HL-60 (cell line): ENCODE measurements at regions not wholly inside any gene's neighbourhood (a gene's known extent, or its start where the extent isn't known, plus 50 kb on each side); places are given as distances from the start of the nearest gene placed in this dataset.
"Not testable (repeated sequence)": the region's sequence is repeated elsewhere in the genome, so short reads cannot be mapped to it uniquely, and the experiment has no call there.

Experiments used
- DNase-seq, 2 experiments: peaks; one replicate each; pipeline ENCODE4 v3.0.0-alpha.2; 2010 to 2020; ENCODE audit warnings: low read depth in 1 of 2, low spot score in 1 of 2
- H3K27ac ChIP-seq: fragments of 250-450 bp; sonication (Bioruptor Pico); replicated peaks from 2 replicates; pipeline ENCODE4 v1.5.1; 2020; ENCODE audit warnings: mild to moderate bottlenecking, moderate library complexity
- H3K27me3 ChIP-seq: fragments of 250-450 bp; sonication (Bioruptor Pico); 2 replicates; pipeline ENCODE4 v1.5.1; 2021; ENCODE audit warnings: mild to moderate bottlenecking, moderate library complexity; ENCODE audit not compliant: insufficient read depth, poor library complexity, severe bottlenecking
- H3K4me3 ChIP-seq: replicated peaks from 2 replicates; pipeline ENCODE4 v1.5.1; 2011; ENCODE audit warnings: mild to moderate bottlenecking, control low read depth, low read length; ENCODE audit not compliant: insufficient read depth
- GABPA ChIP-seq: IDR thresholded peaks from 2 replicates; pipeline ENCODE4 v1.6.1; 2012; ENCODE audit warnings: low read depth
- POLR2AphosphoS5 ChIP-seq: IDR thresholded peaks from 2 replicates; pipeline ENCODE4 v1.6.1; 2012; ENCODE audit warnings: low read depth
- SPI1 ChIP-seq: IDR thresholded peaks from 2 replicates; pipeline ENCODE4 v1.6.1; 2012; ENCODE audit warnings: low read depth, mild to moderate bottlenecking, borderline replicate concordance
- TF ChIP-seq, protein P1 (sequence below): IDR thresholded peaks from one replicate; pipeline ENCODE4 v1.5.1; 2011; ENCODE audit warnings: low read length, control low read depth, inconsistent platforms; ENCODE audit not compliant: insufficient read depth
- TF ChIP-seq, protein P2 (sequence below): IDR thresholded peaks from 2 replicates; pipeline ENCODE4 v1.6.1; 2012; ENCODE audit warnings: low read depth; ENCODE audit not compliant: insufficient replicate concordance

DNA sequence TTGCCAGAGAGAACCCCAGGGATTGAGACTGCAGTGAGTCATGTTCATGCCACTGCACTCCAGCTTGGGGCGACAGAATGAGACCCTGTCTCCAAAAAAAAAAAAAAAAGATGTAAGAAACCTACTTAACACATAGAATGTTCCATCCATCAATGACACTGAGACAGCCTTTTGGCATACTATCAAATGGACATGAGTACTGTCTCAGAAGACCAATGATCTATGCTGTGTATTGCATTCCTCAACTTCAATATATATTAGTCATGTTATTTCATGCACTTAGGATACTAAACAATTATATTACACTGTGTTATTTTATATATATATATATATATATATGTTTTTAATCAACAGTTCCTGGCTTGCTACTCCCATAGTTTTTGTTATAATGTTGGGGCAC is 57.1 kb upstream of the ANKH start:
- Histone ChIP-seq H3K27me3 (no peaks in the 10 kb centered on the region), H3K4me3 (no peak overlapping the region), H3K27ac (no peak overlapping the region)
- TF ChIP-seq POLR2AphosphoS5 = no peak
- no peak for DNase-seq

DNA sequence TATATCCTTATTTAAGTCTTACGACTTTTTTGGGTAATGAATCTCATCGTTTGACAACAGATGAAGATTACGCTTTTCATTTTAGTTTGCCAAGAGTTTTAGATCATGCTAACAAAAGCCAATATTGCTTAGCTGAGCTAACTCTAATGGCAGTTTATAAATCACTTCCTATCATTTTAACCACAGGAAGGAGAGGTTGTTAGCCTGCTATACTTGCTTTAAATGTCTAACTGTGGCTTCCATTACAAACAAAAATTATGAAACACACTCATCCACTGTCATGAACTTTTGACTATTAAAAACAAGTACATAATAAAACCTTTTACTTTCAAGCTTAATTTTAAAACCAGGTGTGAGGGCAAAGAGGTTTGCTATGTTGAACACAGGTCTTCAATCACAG is 53.7 kb upstream of the ANKH start:
- TF ChIP-seq GABPA = no peak
- TF ChIP-seq, protein P1, sequence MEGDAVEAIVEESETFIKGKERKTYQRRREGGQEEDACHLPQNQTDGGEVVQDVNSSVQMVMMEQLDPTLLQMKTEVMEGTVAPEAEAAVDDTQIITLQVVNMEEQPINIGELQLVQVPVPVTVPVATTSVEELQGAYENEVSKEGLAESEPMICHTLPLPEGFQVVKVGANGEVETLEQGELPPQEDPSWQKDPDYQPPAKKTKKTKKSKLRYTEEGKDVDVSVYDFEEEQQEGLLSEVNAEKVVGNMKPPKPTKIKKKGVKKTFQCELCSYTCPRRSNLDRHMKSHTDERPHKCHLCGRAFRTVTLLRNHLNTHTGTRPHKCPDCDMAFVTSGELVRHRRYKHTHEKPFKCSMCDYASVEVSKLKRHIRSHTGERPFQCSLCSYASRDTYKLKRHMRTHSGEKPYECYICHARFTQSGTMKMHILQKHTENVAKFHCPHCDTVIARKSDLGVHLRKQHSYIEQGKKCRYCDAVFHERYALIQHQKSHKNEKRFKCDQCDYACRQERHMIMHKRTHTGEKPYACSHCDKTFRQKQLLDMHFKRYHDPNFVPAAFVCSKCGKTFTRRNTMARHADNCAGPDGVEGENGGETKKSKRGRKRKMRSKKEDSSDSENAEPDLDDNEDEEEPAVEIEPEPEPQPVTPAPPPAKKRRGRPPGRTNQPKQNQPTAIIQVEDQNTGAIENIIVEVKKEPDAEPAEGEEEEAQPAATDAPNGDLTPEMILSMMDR = no peak
- no peak for TF ChIP-seq POLR2AphosphoS5
- no peak for TF ChIP-seq SPI1
- TF ChIP-seq, protein P2, sequence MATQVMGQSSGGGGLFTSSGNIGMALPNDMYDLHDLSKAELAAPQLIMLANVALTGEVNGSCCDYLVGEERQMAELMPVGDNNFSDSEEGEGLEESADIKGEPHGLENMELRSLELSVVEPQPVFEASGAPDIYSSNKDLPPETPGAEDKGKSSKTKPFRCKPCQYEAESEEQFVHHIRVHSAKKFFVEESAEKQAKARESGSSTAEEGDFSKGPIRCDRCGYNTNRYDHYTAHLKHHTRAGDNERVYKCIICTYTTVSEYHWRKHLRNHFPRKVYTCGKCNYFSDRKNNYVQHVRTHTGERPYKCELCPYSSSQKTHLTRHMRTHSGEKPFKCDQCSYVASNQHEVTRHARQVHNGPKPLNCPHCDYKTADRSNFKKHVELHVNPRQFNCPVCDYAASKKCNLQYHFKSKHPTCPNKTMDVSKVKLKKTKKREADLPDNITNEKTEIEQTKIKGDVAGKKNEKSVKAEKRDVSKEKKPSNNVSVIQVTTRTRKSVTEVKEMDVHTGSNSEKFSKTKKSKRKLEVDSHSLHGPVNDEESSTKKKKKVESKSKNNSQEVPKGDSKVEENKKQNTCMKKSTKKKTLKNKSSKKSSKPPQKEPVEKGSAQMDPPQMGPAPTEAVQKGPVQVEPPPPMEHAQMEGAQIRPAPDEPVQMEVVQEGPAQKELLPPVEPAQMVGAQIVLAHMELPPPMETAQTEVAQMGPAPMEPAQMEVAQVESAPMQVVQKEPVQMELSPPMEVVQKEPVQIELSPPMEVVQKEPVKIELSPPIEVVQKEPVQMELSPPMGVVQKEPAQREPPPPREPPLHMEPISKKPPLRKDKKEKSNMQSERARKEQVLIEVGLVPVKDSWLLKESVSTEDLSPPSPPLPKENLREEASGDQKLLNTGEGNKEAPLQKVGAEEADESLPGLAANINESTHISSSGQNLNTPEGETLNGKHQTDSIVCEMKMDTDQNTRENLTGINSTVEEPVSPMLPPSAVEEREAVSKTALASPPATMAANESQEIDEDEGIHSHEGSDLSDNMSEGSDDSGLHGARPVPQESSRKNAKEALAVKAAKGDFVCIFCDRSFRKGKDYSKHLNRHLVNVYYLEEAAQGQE = no peak
- no peak for DNase-seq
- Histone ChIP-seq H3K4me3 (no peak overlapping the region), H3K27ac (no peak overlapping the region), H3K27me3 (no peaks in the 10 kb centered on the region)

DNA sequence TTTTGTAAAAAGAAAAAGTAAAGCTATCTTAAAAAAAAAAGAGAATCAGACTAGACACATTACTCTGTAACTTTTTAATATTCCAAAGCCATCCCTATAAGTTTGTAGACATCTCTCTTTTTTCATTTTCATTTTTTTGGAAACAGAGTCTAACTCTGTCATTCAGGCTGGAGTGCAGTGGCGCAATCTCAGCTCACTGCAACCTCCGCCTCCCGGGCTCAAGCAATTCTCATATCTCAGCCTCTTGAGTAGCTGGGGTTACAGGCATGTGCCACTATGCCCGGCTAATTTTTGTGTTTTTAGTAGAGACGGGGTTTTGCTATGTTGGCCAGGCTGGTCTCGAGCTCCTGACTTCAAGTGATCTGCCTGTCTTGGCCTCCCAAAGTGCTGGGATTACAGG is 51.4 kb upstream of the ANKH start:
- DNase-seq, H3K27me3 ChIP-seq, H3K27ac ChIP-seq, H3K4me3 ChIP-seq: not testable (repeated sequence)

DNA sequence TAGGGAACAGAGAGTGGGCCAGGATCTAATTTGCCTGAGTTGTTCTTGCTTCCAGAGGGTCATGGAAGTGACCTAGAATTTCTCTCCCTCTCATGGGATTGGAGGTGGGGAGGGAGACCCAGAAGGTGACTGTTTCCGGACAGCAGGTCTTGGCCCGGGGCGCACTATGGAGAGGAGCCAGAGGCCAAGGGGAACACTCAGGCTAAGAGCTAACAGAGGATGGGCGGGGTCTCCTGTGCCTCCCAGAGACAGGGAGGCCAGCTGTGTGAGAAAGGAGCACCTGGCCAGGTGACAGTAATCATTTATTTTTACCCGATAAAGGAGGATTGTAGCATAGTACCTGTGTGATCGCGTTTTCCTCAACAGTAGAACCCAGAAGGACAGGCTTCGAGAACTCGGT is 50.9 kb upstream of the ANKH start:
- H3K4me3 ChIP-seq = no peak overlapping the region
- DNase-seq = no peak
- H3K27ac ChIP-seq = no peak overlapping the region
- TF ChIP-seq POLR2AphosphoS5 = no peak
- TF ChIP-seq SPI1 = no peak
- TF ChIP-seq, protein P2 = no peak
- no peak for TF ChIP-seq GABPA
- TF ChIP-seq, protein P1 = no peak
- H3K27me3 ChIP-seq = no peaks in the 10 kb centered on the region
